ENCODE measurements at regions not wholly inside any gene's neighbourhood (a gene's known extent, or its start where the extent isn't known, plus 50 kb on each side); places are given as distances from the start of the nearest gene placed in this dataset.

- intact Hi-C loops (cut with DNase I): no loop called here
- H3K27me3 ChIP-seq: peaks cover 0 to 4% (median 0%) of the 10 kb centered on the region in 4 donors
- H3K4me3 ChIP-seq: no peak overlapping the region
- no peaks in the 10 kb centered on the region for H3K4me1 ChIP-seq
- no peak for DNase-seq (ENCODE audit: extremely low spot score)
- no peaks in the 10 kb centered on the region for H3K9me3 ChIP-seq
- no peak overlapping the region for H3K27ac ChIP-seq (replicated peaks in 1 of 4)
- H3K36me3 ChIP-seq: no peaks in the 10 kb centered on the region
- TF ChIP-seq EP300 (IDR thresholded peaks at IDR 0.05) (no peak), POLR2A (IDR thresholded peaks at IDR 0.05; ENCODE audit: low read depth) (no peak), CTCF (IDR thresholded peaks at IDR 0.05) (no peak), POLR2AphosphoS5 (IDR thresholded peaks at IDR 0.05) (no peak)
- WGBS: 59% methylated on average over 4 of the region's 4 CpGs
Measured at GRCh38 chr2:2569836-2570235, 238.8 kb upstream of the MYT1L start.

GRCh38 chr2:2569306-2569705 is 238.2 kb upstream of the MYT1L start:
- TF ChIP-seq POLR2AphosphoS5 (IDR thresholded peaks at IDR 0.05): no peak
- no peak for TF ChIP-seq CTCF (IDR thresholded peaks at IDR 0.05)
- no peak for TF ChIP-seq POLR2A (IDR thresholded peaks at IDR 0.05; ENCODE audit: low read depth)
- TF ChIP-seq EP300 (IDR thresholded peaks at IDR 0.05): no peak
- intact Hi-C loops (cut with DNase I): no loop called here

GRCh38 chr2:2568411-2568810 is 237.3 kb upstream of the MYT1L start:
- TF ChIP-seq CTCF (IDR thresholded peaks at IDR 0.05) (no peak), EP300 (IDR thresholded peaks at IDR 0.05) (no peak), POLR2A (IDR thresholded peaks at IDR 0.05; ENCODE audit: low read depth) (no peak), POLR2AphosphoS5 (IDR thresholded peaks at IDR 0.05) (no peak)
- Histone ChIP-seq H3K4me1 (no peaks in the 10 kb centered on the region), H3K27me3 (peaks cover 0 to 4% (median 0%) of the 10 kb centered on the region in 4 donors), H3K9me3 (no peaks in the 10 kb centered on the region), H3K27ac (replicated peaks in 1 of 4) (no peak overlapping the region), H3K36me3 (no peaks in the 10 kb centered on the region), H3K4me3 (no peak overlapping the region)
- WGBS: 93% methylated on average over 9 of the region's 9 CpGs
- no peak for DNase-seq (ENCODE audit: extremely low spot score)
- intact Hi-C loops (cut with DNase I): no loop called here

More at GRCh38 chr2:2569306-2569705, 238.2 kb upstream of the MYT1L start:
- Histone ChIP-seq H3K4me3 (no peak overlapping the region), H3K9me3 (no peaks in the 10 kb centered on the region), H3K36me3 (no peaks in the 10 kb centered on the region), H3K27ac (replicated peaks in 1 of 4) (no peak overlapping the region), H3K27me3 (peaks cover 0 to 4% (median 0%) of the 10 kb centered on the region in 4 donors), H3K4me1 (no peaks in the 10 kb centered on the region)
- no peak for DNase-seq (ENCODE audit: extremely low spot score)
- 90% methylated on average over 11 of the region's 11 CpGs for WGBS

- intact Hi-C loops (cut with DNase I): no loop called here
- 82% methylated on average over 15 of the region's 15 CpGs for WGBS
- no peak overlapping the region for H3K4me3 ChIP-seq
- no peaks in the 10 kb centered on the region for H3K4me1 ChIP-seq
- no peak for TF ChIP-seq CTCF (IDR thresholded peaks at IDR 0.05)
- no peak for TF ChIP-seq EP300 (IDR thresholded peaks at IDR 0.05)
- no peak for TF ChIP-seq POLR2A (IDR thresholded peaks at IDR 0.05; ENCODE audit: low read depth)
- no peak for TF ChIP-seq POLR2AphosphoS5 (IDR thresholded peaks at IDR 0.05)
- H3K27me3 ChIP-seq: peaks cover 0 to 4% (median 0%) of the 10 kb centered on the region in 4 donors
- H3K9me3 ChIP-seq: no peaks in the 10 kb centered on the region
- DNase-seq (ENCODE audit: extremely low spot score): no peak
- no peak overlapping the region for H3K27ac ChIP-seq (replicated peaks in 1 of 4)
- no peaks in the 10 kb centered on the region for H3K36me3 ChIP-seq
Measured at GRCh38 chr2:2567776-2568175, 236.7 kb upstream of the MYT1L start.
